Pons (tissue), 1 donor: ENCODE measurements at regions not wholly inside any gene's neighbourhood (a gene's known extent, or its start where the extent isn't known, plus 50 kb on each side); places are given as distances from the start of the nearest gene placed in this dataset.
"Not testable (repeated sequence)": the region's sequence is repeated elsewhere in the genome, so short reads cannot be mapped to it uniquely, and the experiment has no call there.

Experiments
- DNase-seq: peaks from one replicate; pipeline ENCODE4 v3.0.0-alpha.2; 2016; ENCODE audit warnings: low spot score

DNA sequence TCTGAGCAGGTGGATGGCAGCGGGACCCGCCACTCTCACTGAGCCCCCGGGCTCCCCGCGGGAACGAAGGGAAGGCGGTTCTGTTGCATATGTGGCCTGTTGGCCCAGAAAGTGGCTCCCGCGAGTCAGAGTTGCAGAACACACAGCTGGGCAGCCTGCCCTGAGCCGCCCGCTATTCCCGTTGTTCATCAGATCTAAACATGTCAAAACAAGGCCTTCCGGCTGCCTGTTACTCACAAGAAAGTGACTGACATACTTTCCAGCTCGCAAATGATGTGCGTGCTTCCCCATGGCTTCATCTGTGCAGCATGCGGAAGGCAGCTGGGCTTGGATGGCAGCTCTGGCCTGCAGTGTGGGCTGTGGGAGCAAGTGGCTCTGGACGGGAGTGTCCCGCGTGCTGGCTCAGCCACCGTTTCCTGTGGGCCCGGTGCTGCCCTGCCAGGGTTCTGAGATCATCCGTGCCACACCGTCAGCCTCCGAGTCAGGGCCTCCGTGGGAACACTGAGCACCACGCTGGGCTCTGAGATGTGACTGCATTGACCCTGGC, 227.3 kb downstream of the ERMARD start:
- DNase-seq, result no peak

DNA sequence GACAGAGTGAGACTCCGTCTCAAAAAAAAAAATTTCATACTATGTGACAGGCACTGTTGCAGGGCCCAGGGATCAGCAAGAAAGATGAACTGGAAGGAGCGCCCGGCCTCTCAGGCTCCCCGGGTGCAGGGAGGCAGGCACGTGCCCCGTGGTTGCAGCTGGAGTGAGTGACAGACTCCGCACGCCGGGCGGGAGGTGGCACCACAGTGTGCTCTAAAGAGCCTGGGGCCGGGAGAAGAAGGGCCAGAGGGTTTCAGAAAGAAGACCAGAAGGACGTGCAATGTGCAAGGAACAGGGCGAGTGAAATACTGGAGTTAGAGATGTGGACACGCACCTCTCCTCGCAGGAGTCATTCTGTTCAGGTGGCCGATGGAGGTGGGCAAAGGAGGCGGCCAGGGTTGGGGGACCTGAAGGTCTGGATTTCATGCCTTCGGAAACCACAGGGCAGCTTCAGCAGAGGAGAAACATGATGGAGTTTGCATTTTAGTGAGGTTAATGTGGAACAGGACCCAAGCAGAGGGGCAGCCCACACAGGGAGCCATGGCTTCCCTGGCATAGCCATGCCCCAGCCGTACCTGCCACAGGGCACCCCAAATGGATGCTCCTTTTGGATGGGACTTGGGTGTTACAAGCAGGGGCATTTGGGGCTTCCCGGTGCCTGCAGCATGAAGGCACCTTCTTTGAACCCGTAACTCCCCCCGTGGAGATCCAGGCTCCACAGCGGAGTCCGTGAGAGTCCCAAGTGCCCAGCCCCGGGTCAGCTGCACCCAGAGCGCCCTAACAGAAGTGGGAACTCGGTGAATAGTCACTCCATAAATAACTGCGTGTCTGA, 226.2 kb downstream of the ERMARD start:
- no peak for DNase-seq

DNA sequence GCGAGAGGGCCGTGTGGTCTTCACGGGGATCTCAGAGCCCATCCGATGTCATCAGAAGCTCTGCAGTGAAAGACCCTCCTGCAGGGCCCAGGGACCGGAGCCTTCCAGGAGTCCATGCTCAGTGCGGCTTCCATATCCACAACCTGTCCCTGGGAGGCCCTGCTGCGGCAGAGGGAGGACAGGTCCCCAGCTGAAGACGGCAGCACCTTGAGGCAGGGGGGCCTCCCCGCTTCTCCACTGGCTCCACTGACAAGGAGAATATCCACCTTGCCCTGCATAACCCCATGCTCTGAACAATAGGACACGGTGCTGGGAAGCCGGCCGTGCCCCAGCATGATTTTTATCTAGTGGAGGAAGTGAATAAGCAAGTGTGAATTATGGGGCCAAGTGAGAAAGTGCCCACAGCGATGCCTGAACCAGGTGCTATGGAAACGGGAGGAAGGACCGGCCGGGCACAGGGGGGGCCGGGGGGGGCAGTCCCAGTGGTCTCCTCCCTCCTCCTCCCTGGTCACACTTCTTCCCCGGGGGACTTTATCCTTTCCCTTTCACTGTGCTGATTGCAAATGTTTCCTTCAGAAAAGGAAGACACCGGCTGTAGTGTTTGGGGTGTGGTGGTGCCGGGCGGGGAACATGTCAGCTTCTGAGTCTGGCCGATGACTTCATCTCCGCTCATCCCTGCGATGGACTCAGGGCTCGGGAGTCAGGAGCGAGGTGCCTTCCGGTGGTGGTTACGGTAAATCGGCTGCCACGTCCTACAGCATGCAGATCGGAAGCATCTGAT, 225.1 kb downstream of the ERMARD start:
- DNase-seq, result no peak

DNA sequence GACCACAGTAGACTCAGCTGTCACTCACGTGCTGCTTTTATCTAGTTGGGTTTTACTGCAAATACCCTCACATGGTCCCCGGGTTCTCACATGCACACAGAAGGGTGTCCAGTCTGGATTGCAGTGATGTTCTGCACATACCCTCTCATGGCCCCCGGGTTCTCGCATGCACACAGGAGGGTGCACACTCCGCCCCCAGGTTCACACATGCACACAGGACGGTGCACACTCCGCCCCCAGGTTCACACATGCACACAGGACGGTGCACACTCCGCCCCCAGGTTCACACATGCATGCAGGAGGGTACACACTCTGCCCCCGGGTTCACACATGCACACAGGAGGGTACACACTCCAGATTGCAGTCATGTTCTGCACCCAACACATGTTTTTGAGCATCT, 224.3 kb downstream of the ERMARD start:
- no peak for DNase-seq

DNA sequence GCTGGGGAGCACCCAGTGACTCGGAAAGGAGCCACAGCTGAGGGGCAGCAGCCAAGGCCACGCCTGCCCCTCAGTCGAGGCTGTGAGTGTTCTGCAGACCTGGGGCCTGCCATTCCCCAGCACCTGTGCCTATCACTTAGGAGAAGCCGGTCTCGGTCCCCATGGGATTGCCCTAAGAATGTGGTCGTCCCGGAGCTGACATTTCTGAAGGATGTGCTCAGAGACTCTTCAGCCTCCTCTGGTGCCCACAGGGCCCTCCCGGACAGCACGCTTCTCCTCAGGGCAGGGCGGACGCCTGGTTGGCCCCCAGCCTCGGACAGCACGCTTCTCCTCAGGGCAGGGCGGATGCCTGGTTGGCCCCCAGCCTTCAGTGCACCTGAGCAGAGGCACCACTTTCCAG, 223.9 kb downstream of the ERMARD start:
- DNase-seq, result no peak

DNA sequence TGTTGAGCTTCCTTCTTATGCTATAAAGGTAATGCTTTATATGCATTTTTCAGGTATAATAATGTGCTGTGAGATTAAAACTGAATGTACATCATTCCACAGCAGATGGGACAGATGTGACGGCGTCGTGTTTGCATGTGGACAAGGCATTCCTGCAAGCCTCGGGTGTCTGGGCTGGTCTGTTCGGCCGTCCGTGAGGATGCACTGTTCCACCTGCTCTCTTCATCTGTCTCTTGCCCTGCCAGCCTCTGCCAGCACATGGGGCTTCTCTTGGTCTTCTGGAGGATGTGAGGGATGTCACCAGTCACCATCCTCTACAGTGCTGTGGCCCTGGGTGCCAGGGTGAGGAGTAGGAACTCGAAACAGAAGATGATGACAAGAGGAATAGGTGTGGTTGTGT, 223.2 kb downstream of the ERMARD start:
- DNase-seq, result no peak

DNA sequence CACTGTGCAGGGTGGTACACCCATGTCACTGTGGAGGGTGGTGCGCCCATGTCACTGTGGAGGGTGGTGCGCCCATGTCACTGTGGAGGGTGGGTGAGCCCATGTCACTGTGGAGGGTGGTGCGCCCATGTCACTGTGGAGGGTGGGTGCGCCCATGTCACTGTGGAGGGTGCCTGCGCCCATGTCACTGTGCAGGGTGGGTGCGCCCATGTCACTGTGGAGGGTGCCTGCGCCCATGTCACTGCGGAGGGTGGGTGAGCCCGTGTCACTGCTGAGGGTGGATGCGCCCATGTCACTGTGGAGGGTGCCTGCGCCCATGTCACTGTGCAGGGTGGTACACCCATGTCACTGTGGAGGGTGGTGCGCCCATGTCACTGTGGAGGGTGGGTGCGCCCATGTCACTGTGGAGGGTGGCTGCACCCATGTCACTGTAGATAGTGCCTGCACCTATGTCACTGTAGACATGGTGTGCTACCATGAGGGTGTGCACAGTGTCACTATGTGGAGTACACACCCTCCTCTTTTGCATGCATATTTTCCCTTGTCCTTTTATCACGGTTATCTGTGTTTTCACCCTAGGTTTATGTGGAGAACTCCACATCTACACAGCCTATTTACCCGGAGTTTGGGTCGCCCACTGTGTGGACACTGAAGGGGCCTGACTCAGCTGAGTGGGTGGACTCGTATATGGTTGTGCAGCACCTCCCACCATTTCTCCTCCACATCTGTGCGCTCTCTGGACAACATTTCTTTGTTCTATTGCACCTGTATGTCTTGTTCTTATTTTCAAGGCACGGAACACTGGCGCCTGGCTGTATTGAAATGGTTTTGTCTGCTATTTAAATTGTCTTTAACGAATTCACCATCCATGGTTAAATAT, 222.4 kb downstream of the ERMARD start:
- DNase-seq, result not testable (repeated sequence)

DNA sequence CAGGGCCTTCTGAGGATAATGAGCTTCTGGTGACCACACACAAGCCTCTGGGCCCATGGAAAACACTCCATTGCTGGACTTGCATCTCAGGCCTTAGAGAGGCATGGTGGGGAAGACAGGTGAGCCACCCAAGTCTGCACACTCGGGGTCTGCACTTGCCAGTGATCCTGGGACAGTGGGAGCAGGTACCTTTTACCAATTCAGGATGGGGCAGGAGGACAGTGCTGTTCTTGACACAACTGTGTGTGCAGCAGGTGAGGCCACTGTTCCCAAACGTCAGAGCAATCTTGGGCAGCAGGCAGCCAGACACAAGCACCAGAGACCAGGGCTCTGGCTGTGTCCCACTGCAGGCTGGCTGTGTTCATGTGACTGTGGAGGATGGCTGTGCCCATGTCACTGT, 221.3 kb downstream of the ERMARD start:
- no peak for DNase-seq

DNA sequence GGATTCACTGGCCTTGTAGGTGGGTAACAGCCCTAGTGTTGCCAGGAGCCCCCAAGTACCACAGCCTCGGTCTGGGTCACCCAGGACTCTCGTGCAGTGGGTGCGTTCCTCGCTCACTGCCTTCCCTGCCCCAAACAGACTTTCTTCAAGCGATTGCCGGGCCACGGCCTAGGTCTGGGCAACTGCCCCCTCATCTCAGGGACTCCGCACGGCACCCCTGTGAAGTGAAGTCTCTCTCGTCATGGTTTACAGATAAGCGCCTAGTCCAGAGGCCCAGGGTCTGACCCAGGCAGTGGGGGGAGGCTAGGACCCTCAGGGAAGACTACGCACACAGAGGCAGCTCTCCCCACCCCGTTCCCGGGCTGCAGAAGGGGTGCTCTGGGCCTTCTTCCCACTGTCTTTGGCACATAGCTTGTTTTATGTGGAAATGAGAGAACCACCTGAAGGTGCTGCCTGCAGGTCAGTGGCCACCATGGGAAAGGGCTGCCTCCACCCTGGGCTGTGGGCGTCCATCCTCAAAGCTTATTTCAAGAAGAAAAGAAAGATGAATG, 220.8 kb downstream of the ERMARD start:
- DNase-seq, result no peak

DNA sequence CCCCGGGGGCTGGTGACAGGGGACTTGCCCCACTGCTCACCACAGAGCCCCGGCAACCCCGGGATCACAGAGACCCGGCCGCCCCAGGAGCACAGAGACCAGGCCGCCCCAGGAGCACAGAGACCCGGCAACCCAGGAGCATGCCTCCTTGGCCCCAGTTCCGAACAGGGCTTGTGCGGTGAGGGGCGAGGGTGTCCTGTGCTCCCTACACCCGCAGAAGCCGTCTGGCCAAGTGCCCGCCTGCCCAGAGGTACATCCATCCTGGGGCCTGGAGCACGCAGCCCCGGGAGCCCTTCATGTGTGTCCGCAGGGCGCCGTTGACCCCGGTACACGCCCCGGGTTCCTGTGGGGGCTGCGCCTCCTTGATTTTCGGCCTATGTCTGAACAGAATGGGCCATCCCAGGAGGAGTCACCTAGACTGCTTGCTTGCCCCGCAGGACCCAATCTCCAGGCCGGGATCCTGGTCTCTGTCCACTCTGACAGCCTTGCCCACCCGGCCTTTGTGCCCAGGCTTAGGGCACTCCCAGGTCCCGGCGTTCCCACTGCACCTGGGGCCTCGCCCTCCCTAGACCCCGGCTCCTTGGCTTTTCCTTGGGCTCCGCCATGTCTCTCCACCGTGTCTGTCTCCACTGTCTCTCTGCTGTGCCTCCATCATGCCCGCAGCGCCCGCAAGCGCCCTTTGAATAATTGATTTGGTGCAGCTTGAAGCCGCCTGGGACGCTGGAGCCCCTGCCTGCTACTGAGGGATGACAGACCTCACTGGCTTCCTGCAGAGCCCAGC, 219.8 kb downstream of the ERMARD start:
- no peak for DNase-seq

DNA sequence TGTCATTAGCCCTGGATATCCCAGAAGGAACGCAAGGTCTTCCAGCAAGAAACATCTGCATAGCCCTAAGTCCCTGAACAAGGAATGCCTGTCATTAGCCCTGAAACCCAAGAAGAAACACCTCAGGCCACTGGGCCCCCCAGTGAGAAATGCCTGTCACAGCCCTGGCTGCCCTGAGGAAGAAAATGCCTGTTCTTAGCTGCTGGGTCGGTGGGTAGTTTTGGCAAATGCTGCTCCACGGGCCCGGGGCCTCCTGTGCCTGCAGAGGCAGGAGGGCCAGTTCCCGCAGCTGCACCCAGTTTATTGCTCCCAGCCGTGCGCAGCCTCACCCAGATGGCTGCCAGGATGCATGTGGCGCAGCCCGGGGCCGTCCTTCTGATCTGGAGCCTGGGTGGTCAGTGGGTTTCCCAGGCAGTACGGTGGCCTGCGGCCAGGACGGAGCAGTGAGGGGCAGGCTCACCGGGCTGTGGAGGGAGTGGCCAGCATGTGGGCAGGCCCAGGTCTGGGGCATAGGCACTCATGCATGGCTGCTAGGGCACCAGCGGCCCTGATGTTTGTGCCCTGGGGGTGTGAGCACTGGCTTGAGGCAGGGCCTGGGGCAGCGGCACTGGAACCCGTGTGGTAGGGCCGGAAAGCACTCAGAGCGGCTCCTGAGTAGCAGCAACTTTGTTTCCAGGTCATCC, 219.0 kb downstream of the ERMARD start:
- no peak for DNase-seq

DNA sequence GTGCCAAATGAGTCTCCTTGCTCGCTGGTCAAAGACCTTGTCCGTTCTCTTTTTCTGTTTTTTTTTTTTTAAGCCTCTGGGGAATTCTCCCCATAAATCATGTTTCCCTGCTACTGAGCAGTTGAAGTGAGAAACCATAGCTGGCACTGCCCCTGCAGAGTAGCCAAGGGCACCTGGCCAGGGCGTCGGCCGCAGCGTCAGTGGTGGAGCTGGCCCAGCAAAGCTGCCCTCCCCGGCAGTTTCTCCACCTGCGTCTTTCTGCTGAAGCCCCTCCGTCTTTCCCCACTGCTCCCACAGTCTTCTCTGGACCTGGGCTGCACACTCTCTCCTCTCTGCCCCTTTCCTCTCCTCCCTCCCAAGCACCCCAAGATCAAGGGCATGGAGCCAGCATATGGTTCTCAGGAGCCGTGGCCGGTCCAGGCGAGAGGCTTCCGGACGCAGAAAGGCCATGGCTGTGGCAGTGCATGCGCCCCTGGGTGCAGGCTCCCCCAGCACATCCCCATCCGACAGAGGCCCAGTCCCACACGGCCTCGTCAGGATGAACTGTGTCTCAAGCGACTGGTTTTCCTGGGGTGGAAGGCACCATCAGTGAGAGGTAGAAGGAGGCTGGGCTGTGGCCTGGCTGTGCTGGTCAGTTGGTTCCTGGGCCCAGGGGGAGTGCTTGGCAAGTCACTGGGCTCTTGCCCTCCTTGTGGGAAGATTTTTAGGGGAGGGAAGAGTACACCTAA, 218.1 kb downstream of the ERMARD start:
- DNase-seq, result no peak

DNA sequence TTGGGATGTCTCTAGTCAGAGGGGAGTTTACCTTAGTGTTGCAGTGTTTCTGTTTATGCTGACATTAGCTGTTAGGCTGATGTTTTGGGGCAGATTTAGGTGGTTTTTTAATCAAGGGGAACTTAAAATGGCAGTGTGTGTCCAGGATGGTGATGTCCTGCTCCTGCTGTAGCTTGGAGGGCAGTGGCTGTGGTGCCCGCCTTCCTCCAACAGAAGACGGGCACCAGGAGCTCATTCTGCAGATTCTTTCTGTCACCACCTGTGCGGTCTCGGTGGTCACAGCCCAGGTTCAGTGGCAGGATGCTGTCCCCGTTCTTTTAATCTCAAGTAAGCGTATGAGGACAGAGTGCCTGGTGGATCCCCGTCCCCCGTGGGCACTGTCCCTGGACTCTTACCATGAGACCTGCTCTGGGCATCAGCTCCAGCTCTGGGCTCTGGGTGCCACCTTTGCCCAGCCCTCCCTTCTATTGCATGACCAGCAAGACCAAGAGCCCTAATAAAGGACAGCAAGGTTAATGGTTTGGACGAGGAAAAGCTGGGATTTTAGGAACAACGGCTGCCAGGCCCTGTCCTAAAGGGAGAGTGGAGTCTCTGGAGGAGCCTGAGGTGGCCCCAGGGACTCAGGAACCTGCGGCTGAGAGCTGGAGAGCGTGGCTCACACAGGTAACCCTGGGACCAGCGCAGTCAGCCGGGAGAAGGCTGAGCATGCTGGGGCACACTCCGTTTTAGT, 217.3 kb downstream of the ERMARD start:
- DNase-seq, result no peak

DNA sequence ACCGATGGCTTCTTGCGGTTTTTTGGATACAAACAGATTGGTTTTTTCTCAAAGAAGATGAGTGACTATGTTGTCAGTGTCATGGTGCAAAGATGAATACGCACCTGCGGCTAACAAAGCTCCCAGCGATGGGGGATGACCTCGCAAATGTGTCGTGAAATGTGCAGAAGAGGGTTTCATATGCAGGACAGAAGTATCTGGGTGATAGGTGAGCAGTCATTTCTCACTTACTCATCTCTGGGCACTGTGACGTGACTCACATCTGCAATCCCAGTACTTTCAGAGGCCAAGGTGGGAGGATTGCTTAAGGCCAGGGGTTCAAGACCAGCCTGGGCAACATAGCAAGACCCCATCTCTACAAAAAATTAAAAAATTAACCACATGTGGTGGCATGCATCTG, 216.3 kb downstream of the ERMARD start:
- no peak for DNase-seq

DNA sequence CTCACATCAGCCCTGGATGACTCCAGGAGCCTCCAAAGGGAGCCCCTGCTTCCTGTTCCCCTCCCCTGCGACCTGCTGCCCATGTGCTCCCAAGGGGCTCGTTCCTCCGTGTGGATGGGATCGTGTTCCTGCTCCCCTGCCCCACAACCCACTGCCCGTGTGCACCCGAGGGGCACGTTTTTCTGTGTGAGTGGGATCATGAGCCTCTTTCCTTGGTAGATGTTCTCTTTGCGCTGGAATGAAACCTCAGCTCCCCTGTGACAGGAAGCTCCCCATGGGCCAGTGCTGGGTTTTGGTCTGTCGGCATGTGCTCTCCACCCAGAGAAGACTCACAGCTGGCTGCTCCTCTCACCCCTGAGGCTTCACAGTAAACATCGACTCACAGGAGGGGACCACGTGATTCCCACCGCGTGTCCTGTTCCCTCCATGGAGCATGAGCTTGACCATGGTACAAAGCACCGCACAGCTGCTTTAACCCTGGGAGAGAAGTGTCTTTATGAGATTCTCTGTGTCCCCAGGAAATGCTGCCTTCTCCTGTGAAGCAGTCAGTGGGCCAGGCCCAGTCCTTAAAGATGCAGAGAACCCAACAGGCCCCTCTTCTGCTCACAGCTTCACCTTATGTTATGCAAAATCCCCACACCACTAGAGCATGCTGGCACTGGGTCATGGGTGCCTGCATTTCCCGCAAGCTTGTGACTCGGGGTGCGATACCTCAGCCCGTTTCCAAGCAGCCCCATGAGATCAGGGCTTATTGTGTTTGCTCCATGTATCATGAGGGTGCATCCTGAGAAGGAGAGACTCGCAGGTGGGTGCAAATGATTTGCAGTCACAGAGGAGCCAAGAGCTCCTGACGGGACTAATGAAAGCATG, 215.1 kb downstream of the ERMARD start:
- DNase-seq, result no peak

DNA sequence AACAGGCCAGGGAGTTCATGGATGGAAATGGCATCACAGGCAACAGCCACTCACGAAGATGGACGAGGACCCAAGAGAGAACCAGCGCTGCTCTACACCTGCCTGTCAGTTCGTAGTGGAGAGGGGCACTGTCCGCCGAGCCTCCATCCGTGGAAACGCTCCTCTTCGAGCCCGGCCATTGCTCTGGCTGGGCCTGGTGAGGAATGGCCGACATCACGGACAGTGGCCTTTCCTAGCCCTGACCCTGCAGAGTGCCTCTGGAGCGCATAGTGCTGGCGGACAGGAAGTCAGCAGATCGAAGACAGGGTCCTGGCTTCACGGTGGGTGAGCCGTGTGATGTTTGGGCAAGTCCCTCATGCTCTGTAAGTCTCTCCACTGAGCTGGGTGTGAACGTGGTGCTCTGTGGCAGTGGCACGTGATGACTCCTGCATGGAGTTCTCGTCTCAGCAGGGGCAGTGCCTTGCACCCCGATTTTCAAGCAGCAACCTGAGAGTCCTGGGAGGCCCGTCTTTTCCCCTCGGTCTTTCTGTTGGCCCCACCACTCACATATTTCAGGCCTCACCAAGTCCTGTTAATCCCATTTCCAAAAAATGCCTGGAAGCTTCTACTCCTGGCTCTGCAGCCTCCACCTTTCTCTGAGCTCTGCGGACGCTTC, 214.4 kb downstream of the ERMARD start:
- no peak for DNase-seq

DNA sequence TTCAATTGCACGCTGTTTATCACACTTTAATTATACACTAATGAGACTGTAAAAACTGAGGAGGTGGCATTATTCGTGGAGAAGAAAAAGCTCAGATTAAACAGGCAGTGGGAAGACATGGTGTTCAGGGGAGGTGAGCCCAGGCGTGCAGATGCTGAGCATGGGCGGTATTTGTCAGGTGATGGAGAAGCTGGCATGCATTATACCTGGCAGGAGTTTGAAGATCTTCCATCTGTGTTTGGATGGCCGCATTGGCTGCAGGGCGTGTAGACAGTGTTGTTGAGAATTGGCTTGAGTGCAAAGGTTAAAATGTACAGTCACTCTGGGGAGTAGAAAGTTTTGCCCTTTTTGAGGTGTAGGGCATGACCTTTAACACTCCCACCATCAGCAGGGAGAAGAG, 213.8 kb downstream of the ERMARD start:
- no peak for DNase-seq
